Liver (tissue), 8 donors: ENCODE measurements at regions not wholly inside any gene's neighbourhood (a gene's known extent, or its start where the extent isn't known, plus 50 kb on each side); places are given as distances from the start of the nearest gene placed in this dataset.

ENCODE experiments used
- DNase-seq: peaks from one replicate; pipeline ENCODE4 v3.0.0-alpha.2; 2017; ENCODE audit warnings: low spot score
- H3K27ac ChIP-seq, 2 donors: one replicate each; pipeline ENCODE4 v1.7.0; 2013; ENCODE audit warnings: inconsistent platforms in 2 of 2, low read length in 2 of 2, control low read depth in 1 of 2, low read depth in 1 of 2, mild to moderate bottlenecking in 1 of 2
- H3K27me3 ChIP-seq, 4 donors: one replicate each; pipeline versions ENCODE4 v1.6.1 to v1.7.0; 2013; ENCODE audit warnings: low read length in 3 of 4, inconsistent platforms in 1 of 4, mild to moderate bottlenecking in 1 of 4, moderate library complexity in 1 of 4; ENCODE audit not compliant: control insufficient read depth in 4 of 4, insufficient read depth in 4 of 4
- H3K36me3 ChIP-seq, 4 donors: one replicate each; pipeline versions ENCODE4 v1.6.1 to v1.7.0; 2013; ENCODE audit warnings: low read length in 3 of 4, mild to moderate bottlenecking in 3 of 4, low read depth in 1 of 4, moderate library complexity in 1 of 4; ENCODE audit not compliant: control insufficient read depth in 4 of 4, insufficient read depth in 3 of 4
- H3K4me1 ChIP-seq, 4 donors: one replicate each; pipeline versions ENCODE4 v1.6.1 to v1.7.0; 2013; ENCODE audit warnings: low read length in 3 of 4, mild to moderate bottlenecking in 3 of 4, moderate library complexity in 1 of 4; ENCODE audit not compliant: control insufficient read depth in 4 of 4, insufficient read depth in 4 of 4
- H3K4me3 ChIP-seq, 3 donors: one replicate each; pipeline versions ENCODE4 v1.6.1 to v1.7.0; 2013; ENCODE audit warnings: low read length in 3 of 3, control low read depth in 1 of 3, low read depth in 1 of 3, mild to moderate bottlenecking in 1 of 3
- H3K9ac ChIP-seq, 2 donors: one replicate each; pipeline ENCODE4 v1.7.0; 2013; ENCODE audit warnings: low read length in 2 of 2, mild to moderate bottlenecking in 2 of 2, moderate library complexity in 2 of 2, control low read depth in 1 of 2, low read depth in 1 of 2
- H3K9me3 ChIP-seq, 4 donors: one replicate each; pipeline versions ENCODE4 v1.6.1 to v1.7.0; 2013; ENCODE audit warnings: low read length in 3 of 4; ENCODE audit not compliant: control insufficient read depth in 4 of 4
- EGR1 ChIP-seq, 2 donors: IDR thresholded peaks; 2 replicates each; pipeline ENCODE4 v1.6.1; 2016 to 2018; ENCODE audit warnings: antibody characterized with exemption in 2 of 2, low read depth in 2 of 2
- FOXA2 ChIP-seq: IDR thresholded peaks from 2 replicates; pipeline ENCODE4 v1.6.1; 2016; ENCODE audit warnings: antibody characterized with exemption
- GABPA ChIP-seq, 2 donors: IDR thresholded peaks in 1 of 2; conservative IDR thresholded peaks in 1 of 2; 2 replicates each; pipeline ENCODE4 v1.6.1; 2016; ENCODE audit warnings: antibody characterized with exemption in 2 of 2, mild to moderate bottlenecking in 1 of 2, moderate library complexity in 1 of 2
- HNF4A ChIP-seq, 2 donors: conservative IDR thresholded peaks; 2 replicates each; pipeline ENCODE4 v1.6.1; 2016; ENCODE audit warnings: antibody characterized with exemption in 2 of 2, mild to moderate bottlenecking in 2 of 2
- HNF4G ChIP-seq: IDR thresholded peaks from 2 replicates; pipeline ENCODE4 v1.6.1; 2016; ENCODE audit warnings: antibody characterized with exemption
- JUND ChIP-seq, 2 donors: IDR thresholded peaks; 2 replicates each; pipeline ENCODE4 v1.6.1; 2016; ENCODE audit warnings: antibody characterized with exemption in 2 of 2
- RAD21 ChIP-seq, 2 donors: IDR thresholded peaks; 2 replicates each; pipeline ENCODE4 v1.6.1; 2016; ENCODE audit warnings: antibody characterized with exemption in 2 of 2, mild to moderate bottlenecking in 2 of 2
- RXRA ChIP-seq, 2 donors: IDR thresholded peaks; 2 replicates each; pipeline ENCODE4 v1.6.1; 2017 to 2018; ENCODE audit warnings: antibody characterized with exemption in 2 of 2, mild to moderate bottlenecking in 1 of 2
- SP1 ChIP-seq: IDR thresholded peaks from 2 replicates; pipeline ENCODE4 v1.6.1; 2018; ENCODE audit warnings: antibody characterized with exemption, mild to moderate bottlenecking
- YY1 ChIP-seq: IDR thresholded peaks from 2 replicates; pipeline ENCODE4 v1.6.1; 2016; ENCODE audit warnings: antibody characterized with exemption, mild to moderate bottlenecking
- WGBS: extraction: QIAGEN DNeasy Blood & Tissue Kit; methylation state at CpG from one replicate; pipeline ENCODE4 v1.1.7; 2013; 5-methylcytosine and 5-hydroxymethylcytosine counted together
- TF ChIP-seq, protein P1 (sequence below): fragments of 150-350 bp; IDR thresholded peaks from 2 replicates; pipeline ENCODE4 v1.5.1; 2017; ENCODE audit warnings: improper control_type of control experiment, low read depth, low read length; ENCODE audit not compliant: missing input control
- TF ChIP-seq, protein P2 (sequence below): IDR thresholded peaks from 2 replicates; pipeline ENCODE4 v1.6.1; 2016; ENCODE audit warnings: antibody characterized with exemption
- TF ChIP-seq, protein P3 (sequence below): IDR thresholded peaks from 2 replicates; pipeline ENCODE4 v1.6.1; 2016; ENCODE audit warnings: antibody characterized with exemption
- donor health status: healthy.
- donor health status: healthy.
- donor health status: healthy.
- donor health status: healthy.
- donor health status: healthy.

DNA sequence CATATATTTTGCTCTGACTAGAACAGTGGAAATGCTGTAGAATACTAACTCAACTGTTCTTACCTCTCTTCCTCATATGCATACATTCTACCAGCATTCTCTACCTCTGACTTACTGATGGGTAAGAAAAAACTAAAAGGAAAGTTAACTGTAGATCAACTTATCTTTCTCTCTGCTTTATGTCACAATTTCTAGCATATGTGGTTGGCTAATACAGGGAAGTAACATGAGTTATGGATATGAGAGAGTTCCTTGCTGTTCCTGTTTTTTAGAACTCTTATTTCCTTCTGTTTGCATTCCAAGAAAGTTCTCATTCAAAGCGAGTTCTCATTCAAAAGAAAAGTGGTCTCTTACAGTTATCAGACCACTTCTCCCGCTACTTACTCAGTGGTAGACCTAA is 226.8 kb upstream of the SGK1 start:
- H3K36me3 ChIP-seq = no peaks in the 10 kb centered on the region
- no peak overlapping the region for H3K9ac ChIP-seq
- TF ChIP-seq FOXA2 (no peak), EGR1 (IDR thresholded peaks at IDR 0.05; ENCODE audit: low read depth in 2 of 2) (no peak), RAD21 (IDR thresholded peaks at IDR 0.05) (no peak), HNF4A (conservative IDR thresholded peaks at IDR 0.05) (no peak)
- H3K27me3 ChIP-seq = no peaks in the 10 kb centered on the region
- H3K9me3 ChIP-seq = no peaks in the 10 kb centered on the region
- DNase-seq = no peak
- H3K4me3 ChIP-seq = no peak overlapping the region
- no peaks in the 10 kb centered on the region for H3K4me1 ChIP-seq
- no peak overlapping the region for H3K27ac ChIP-seq
- WGBS = 88% methylated on average over 2 of the region's 2 CpGs

DNA sequence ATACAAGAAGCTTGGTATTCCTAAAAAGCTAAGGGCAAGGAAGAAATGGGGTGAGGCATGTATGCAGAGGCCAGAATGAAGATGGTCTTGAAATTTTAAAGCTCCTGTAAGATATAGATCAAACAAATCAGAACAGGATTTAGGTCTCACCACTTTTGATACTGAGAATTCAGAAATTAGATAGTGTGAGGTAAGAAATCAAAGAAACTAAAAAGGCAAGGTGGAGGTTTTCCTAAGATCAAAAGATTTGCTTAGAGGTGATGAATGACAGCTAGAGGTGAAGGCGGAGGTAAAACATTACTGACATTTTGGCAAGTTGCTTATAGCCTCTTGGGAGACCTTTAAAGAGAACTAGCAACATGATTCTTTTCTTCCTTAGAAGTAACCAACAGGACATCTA is 225.2 kb upstream of the SGK1 start:
- Histone ChIP-seq H3K27ac (no peak overlapping the region), H3K9me3 (no peaks in the 10 kb centered on the region), H3K27me3 (no peaks in the 10 kb centered on the region), H3K9ac (no peak overlapping the region), H3K4me3 (no peak overlapping the region), H3K4me1 (no peaks in the 10 kb centered on the region), H3K36me3 (no peaks in the 10 kb centered on the region)
- WGBS = 93% methylated on average over 1 of the region's 1 CpG
- DNase-seq = no peak
- TF ChIP-seq FOXA2 (no peak), HNF4A (conservative IDR thresholded peaks at IDR 0.05) (no peak)

DNA sequence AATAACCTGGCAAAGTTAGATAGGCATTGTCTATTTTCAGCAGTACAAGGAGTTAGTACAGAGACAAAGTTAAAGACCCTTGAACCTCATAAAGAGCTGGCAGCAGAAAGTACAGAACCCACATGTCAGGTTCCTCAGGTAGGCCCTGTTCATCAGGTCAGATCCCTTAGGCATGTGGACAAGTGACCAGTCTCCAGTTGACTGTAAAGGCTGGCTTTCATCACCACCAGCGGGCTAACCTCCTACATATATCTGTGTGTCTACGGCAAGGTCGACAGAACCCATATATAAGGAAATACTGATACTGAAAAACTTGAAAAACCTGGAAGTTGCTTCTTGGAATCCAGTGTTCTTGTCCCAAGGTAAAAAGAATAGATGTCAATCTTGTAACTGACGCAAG is 223.1 kb upstream of the SGK1 start:
- no peak for DNase-seq
- no peaks in the 10 kb centered on the region for H3K4me1 ChIP-seq
- no peak overlapping the region for H3K27ac ChIP-seq
- TF ChIP-seq, protein P1, sequence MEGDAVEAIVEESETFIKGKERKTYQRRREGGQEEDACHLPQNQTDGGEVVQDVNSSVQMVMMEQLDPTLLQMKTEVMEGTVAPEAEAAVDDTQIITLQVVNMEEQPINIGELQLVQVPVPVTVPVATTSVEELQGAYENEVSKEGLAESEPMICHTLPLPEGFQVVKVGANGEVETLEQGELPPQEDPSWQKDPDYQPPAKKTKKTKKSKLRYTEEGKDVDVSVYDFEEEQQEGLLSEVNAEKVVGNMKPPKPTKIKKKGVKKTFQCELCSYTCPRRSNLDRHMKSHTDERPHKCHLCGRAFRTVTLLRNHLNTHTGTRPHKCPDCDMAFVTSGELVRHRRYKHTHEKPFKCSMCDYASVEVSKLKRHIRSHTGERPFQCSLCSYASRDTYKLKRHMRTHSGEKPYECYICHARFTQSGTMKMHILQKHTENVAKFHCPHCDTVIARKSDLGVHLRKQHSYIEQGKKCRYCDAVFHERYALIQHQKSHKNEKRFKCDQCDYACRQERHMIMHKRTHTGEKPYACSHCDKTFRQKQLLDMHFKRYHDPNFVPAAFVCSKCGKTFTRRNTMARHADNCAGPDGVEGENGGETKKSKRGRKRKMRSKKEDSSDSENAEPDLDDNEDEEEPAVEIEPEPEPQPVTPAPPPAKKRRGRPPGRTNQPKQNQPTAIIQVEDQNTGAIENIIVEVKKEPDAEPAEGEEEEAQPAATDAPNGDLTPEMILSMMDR = no peak
- TF ChIP-seq, protein P2, sequence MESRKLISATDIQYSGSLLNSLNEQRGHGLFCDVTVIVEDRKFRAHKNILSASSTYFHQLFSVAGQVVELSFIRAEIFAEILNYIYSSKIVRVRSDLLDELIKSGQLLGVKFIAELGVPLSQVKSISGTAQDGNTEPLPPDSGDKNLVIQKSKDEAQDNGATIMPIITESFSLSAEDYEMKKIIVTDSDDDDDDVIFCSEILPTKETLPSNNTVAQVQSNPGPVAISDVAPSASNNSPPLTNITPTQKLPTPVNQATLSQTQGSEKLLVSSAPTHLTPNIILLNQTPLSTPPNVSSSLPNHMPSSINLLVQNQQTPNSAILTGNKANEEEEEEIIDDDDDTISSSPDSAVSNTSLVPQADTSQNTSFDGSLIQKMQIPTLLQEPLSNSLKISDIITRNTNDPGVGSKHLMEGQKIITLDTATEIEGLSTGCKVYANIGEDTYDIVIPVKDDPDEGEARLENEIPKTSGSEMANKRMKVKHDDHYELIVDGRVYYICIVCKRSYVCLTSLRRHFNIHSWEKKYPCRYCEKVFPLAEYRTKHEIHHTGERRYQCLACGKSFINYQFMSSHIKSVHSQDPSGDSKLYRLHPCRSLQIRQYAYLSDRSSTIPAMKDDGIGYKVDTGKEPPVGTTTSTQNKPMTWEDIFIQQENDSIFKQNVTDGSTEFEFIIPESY = no peak
- TF ChIP-seq GABPA (IDR thresholded peaks at IDR 0.05 in 1 of 2, conservative IDR thresholded peaks at IDR 0.05 in 1 of 2) (no peak), HNF4G (no peak), EGR1 (IDR thresholded peaks at IDR 0.05; ENCODE audit: low read depth in 2 of 2) (no peak), YY1 (no peak), SP1 (no peak), RXRA (IDR thresholded peaks at IDR 0.05) (no peak), JUND (IDR thresholded peaks at IDR 0.05) (no peak), FOXA2 (no peak), HNF4A (conservative IDR thresholded peaks at IDR 0.05) (no peak)
- TF ChIP-seq, protein P3, sequence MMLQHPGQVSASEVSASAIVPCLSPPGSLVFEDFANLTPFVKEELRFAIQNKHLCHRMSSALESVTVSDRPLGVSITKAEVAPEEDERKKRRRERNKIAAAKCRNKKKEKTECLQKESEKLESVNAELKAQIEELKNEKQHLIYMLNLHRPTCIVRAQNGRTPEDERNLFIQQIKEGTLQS = no peak
- no peak overlapping the region for H3K4me3 ChIP-seq
- H3K9ac ChIP-seq = no peak overlapping the region
- no peaks in the 10 kb centered on the region for H3K27me3 ChIP-seq
- H3K36me3 ChIP-seq = no peaks in the 10 kb centered on the region
- H3K9me3 ChIP-seq = no peaks in the 10 kb centered on the region
- WGBS = 94% methylated on average over 4 of the region's 4 CpGs
